ENCODE measurements at regions not wholly inside any gene's neighbourhood (a gene's known extent, or its start where the extent isn't known, plus 50 kb on each side); places are given as distances from the start of the nearest gene placed in this dataset.

- Histone ChIP-seq H3K23ac (ENCODE audit: low read length) (no peak overlapping the region), H2BK12ac (ENCODE audit: low read length) (no peak overlapping the region), H3K4me1 (ENCODE audit: control insufficient read depth in 1 of 2, insufficient read depth in 2 of 2, low read length in 2 of 2) (no peaks in the 10 kb centered on the region), H3K9ac (ENCODE audit: low read length) (no peak overlapping the region), H3K79me1 (ENCODE audit: low read length) (no peaks in the 10 kb centered on the region), H4K12ac (ENCODE audit: low read depth, low read length) (no peak overlapping the region), H3K36me3 (ENCODE audit: control insufficient read depth in 1 of 2, insufficient read depth in 2 of 2, low read length in 2 of 2) (no peaks in the 10 kb centered on the region), H3K27ac (ENCODE audit: low read depth, low read length) (no peak overlapping the region), H3K4me3 (ENCODE audit: low read depth, low read length) (no peak overlapping the region), H2BK5ac (ENCODE audit: low read depth, low read length, poor library complexity) (no peak overlapping the region), H3K9me3 (ENCODE audit: insufficient read depth, low read depth, low read length) (no peaks in the 10 kb centered on the region), H3K4me2 (ENCODE audit: low read length) (no peak overlapping the region), H4K8ac (ENCODE audit: low read depth, low read length) (no peak overlapping the region), H3K27me3 (ENCODE audit: insufficient read depth, low read length) (no peaks in the 10 kb centered on the region), H3K14ac (ENCODE audit: low read length) (no peak overlapping the region), H3K4ac (ENCODE audit: low read depth, low read length) (no peak overlapping the region), H3K18ac (ENCODE audit: low read length) (no peak overlapping the region), H3K79me2 (ENCODE audit: control insufficient read depth, insufficient read depth, low read length, poor library complexity) (no peaks in the 10 kb centered on the region), H4K91ac (ENCODE audit: low read depth, low read length) (no peak overlapping the region), H2AFZ (ENCODE audit: insufficient read depth, low read length, poor library complexity) (no peak overlapping the region), H2BK120ac (ENCODE audit: insufficient read depth, low read length, poor library complexity) (no peak overlapping the region), H2AK5ac (ENCODE audit: low read length) (no peak overlapping the region)
- DNase-seq: no peak
- no CpG with 5 or more reads among the region's 4 CpGs for WGBS (ENCODE audit: extremely low coverage, insufficient coverage, insufficient read length)
Measured at GRCh38 chr15:61282661-61283060, 53.6 kb upstream of the RORA start.

- H4K12ac ChIP-seq (ENCODE audit: low read depth, low read length): no peak overlapping the region
- DNase-seq: no peak
- no peaks in the 10 kb centered on the region for H3K27me3 ChIP-seq (ENCODE audit: insufficient read depth, low read length)
- no peak overlapping the region for H3K4me3 ChIP-seq (ENCODE audit: low read depth, low read length)
- no peak overlapping the region for H3K4ac ChIP-seq (ENCODE audit: low read depth, low read length)
- no peak overlapping the region for H4K91ac ChIP-seq (ENCODE audit: low read depth, low read length)
- no peak overlapping the region for H3K4me2 ChIP-seq (ENCODE audit: low read length)
- no peak overlapping the region for H4K8ac ChIP-seq (ENCODE audit: low read depth, low read length)
- H2AK5ac ChIP-seq (ENCODE audit: low read length): no peak overlapping the region
- no peaks in the 10 kb centered on the region for H3K4me1 ChIP-seq (ENCODE audit: control insufficient read depth in 1 of 2, insufficient read depth in 2 of 2, low read length in 2 of 2)
- WGBS (ENCODE audit: extremely low coverage, insufficient coverage, insufficient read length): no CpG with 5 or more reads among the region's 1 CpG
- no peaks in the 10 kb centered on the region for H3K79me1 ChIP-seq (ENCODE audit: low read length)
- H3K27ac ChIP-seq (ENCODE audit: low read depth, low read length): no peak overlapping the region
- H3K9me3 ChIP-seq (ENCODE audit: insufficient read depth, low read depth, low read length): no peaks in the 10 kb centered on the region
- H2AFZ ChIP-seq (ENCODE audit: insufficient read depth, low read length, poor library complexity): no peak overlapping the region
- no peak overlapping the region for H3K23ac ChIP-seq (ENCODE audit: low read length)
- H2BK120ac ChIP-seq (ENCODE audit: insufficient read depth, low read length, poor library complexity): no peak overlapping the region
- no peak overlapping the region for H2BK5ac ChIP-seq (ENCODE audit: low read depth, low read length, poor library complexity)
- H2BK12ac ChIP-seq (ENCODE audit: low read length): no peak overlapping the region
- H3K14ac ChIP-seq (ENCODE audit: low read length): no peak overlapping the region
- H3K18ac ChIP-seq (ENCODE audit: low read length): no peak overlapping the region
- H3K79me2 ChIP-seq (ENCODE audit: control insufficient read depth, insufficient read depth, low read length, poor library complexity): no peaks in the 10 kb centered on the region
- no peak overlapping the region for H3K9ac ChIP-seq (ENCODE audit: low read length)
- no peaks in the 10 kb centered on the region for H3K36me3 ChIP-seq (ENCODE audit: control insufficient read depth in 1 of 2, insufficient read depth in 2 of 2, low read length in 2 of 2)
Measured at GRCh38 chr15:61281328-61281727, 52.2 kb upstream of the RORA start.

Measured in trophoblast cell (in vitro differentiated cells and primary cell).